ENCODE measurements at regions not wholly inside any gene's neighbourhood (a gene's known extent, or its start where the extent isn't known, plus 50 kb on each side); places are given as distances from the start of the nearest gene placed in this dataset.

DNA sequence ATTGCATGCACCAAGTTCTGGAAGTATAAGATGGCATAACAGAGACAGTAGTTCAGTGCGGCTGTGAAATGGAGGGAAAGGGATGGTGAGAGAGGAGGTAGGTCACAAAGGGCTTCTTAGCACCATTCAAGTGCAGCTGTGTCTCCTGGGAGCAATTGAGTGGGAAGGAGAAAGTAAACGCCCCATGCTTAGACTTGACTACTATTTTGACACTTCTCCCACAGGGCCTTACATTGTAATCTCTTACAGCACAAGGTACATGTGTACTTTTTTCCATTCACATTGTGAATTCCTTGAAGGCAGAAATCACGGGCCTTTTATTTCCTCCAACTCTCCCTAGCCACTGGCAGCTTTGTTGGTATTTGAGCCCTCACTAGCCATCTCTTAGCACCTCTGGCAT lies 239.6 kb upstream of the FOXD3 start:
- Histone ChIP-seq H3K4me3 (no peak overlapping the region), H3K27ac (no peak overlapping the region), H3K36me3 (replicated peaks in 1 of 2; ENCODE audit: insufficient read depth in 1 of 2, low read depth in 2 of 2) (no peaks in the 10 kb centered on the region), H3K9me3 (no peaks in the 10 kb centered on the region), H3K4me1 (no peaks in the 10 kb centered on the region), H3K27me3 (no peaks in the 10 kb centered on the region)
- DNase-seq (no peak), ATAC-seq (no peak)
- TF ChIP-seq POLR2A (IDR thresholded peaks at IDR 0.05) = no peak
- TF ChIP-seq, protein P1, sequence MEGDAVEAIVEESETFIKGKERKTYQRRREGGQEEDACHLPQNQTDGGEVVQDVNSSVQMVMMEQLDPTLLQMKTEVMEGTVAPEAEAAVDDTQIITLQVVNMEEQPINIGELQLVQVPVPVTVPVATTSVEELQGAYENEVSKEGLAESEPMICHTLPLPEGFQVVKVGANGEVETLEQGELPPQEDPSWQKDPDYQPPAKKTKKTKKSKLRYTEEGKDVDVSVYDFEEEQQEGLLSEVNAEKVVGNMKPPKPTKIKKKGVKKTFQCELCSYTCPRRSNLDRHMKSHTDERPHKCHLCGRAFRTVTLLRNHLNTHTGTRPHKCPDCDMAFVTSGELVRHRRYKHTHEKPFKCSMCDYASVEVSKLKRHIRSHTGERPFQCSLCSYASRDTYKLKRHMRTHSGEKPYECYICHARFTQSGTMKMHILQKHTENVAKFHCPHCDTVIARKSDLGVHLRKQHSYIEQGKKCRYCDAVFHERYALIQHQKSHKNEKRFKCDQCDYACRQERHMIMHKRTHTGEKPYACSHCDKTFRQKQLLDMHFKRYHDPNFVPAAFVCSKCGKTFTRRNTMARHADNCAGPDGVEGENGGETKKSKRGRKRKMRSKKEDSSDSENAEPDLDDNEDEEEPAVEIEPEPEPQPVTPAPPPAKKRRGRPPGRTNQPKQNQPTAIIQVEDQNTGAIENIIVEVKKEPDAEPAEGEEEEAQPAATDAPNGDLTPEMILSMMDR (IDR thresholded peaks at IDR 0.05) = no peak
- WGBS, 2 donors = 55 to 60% methylated on average over 3 of the region's 3 CpGs
- intact Hi-C loops (cut with DNase I) = no loop called here

DNA sequence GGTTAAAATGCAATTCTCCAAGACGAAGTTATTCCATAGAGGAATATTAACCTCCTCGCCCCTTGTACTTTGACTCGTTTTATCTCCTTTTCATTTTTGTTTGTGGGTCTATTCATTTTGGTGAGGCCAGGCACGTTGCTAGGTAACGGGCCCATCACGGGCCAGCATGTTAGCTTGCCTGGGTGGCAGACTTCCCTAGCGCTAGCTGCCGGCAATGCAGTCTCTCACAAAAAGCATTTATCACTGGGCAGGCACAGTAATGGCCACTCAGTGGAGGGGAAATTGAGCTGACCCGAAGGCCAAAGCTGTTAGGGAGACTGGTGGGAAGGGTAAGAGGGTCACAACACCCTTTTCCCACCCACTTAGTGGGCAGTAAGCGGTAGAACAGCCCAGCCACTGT lies 234.4 kb upstream of the FOXD3 start:
- TF ChIP-seq, protein P1 (IDR thresholded peaks at IDR 0.05) = no peak
- no peak for TF ChIP-seq POLR2A (IDR thresholded peaks at IDR 0.05)
- no peaks in the 10 kb centered on the region for H3K4me1 ChIP-seq
- WGBS, 2 donors = 39 to 42% methylated on average over 10 of the region's 10 CpGs
- H3K4me3 ChIP-seq = no peak overlapping the region
- no peak overlapping the region for H3K27ac ChIP-seq
- ATAC-seq (no peak), DNase-seq (peak in 1 of 4 donors; percentile 6)
- peaks cover 0 to 5% of the 10 kb centered on the region in 2 donors for H3K27me3 ChIP-seq
- intact Hi-C loops (cut with DNase I) = no loop called here
- no peaks in the 10 kb centered on the region for H3K9me3 ChIP-seq
- H3K36me3 ChIP-seq (replicated peaks in 1 of 2; ENCODE audit: insufficient read depth in 1 of 2, low read depth in 2 of 2) = no peaks in the 10 kb centered on the region

DNA sequence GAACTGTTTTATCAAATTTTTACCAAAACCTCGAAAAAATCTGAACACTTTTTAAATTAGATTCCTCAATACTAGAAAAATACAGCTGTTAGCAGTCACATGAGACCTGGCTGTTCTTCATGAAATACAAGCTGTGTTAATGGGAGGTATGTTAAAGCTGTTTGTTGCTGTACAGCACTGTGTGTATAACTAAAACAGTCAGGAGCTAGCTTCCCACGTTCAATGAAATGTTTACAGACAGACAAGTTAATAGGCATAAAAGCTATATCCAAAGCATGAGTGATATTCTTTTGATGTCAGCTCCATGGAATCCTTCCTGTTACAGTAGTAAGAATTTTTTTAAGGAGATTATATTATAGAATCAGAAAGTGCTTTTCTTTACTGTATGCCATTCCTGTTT lies 223.2 kb upstream of the FOXD3 start:
- Histone ChIP-seq H3K9me3 (no peaks in the 10 kb centered on the region), H3K4me3 (no peak overlapping the region), H3K27me3 (no peaks in the 10 kb centered on the region), H3K4me1 (no peaks in the 10 kb centered on the region), H3K36me3 (replicated peaks in 1 of 2; ENCODE audit: insufficient read depth in 1 of 2, low read depth in 2 of 2) (no peaks in the 10 kb centered on the region), H3K27ac (no peak overlapping the region)
- 15 to 20% methylated on average over 2 of the region's 2 CpGs for WGBS, 2 donors
- TF ChIP-seq, protein P1 (IDR thresholded peaks at IDR 0.05) = no peak
- no peak for TF ChIP-seq POLR2A (IDR thresholded peaks at IDR 0.05)
- ATAC-seq = no peak
- intact Hi-C loops (cut with DNase I) = no loop called here
- no peak for DNase-seq

DNA sequence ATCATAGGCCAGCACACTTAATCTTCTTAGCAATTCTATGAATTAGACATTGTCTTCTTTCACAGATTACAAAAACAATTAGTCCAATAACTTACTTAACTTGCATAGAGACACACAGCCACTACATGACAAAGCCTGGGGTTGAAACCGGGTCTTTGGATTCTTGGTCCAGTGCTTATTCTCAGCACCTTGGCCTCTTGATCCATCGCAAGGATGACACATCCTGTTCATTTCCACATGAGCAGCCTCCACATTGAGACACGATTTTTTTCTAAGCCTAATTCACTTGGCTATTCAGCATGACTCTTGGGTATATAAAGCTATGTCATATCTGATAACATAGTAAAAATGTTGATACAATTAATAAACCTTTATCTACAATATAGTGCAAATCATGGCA lies 221.0 kb upstream of the FOXD3 start:
- 79 to 85% methylated on average over 3 of the region's 3 CpGs for WGBS, 2 donors
- no peak overlapping the region for H3K27ac ChIP-seq
- no peaks in the 10 kb centered on the region for H3K9me3 ChIP-seq
- H3K27me3 ChIP-seq = no peaks in the 10 kb centered on the region
- ATAC-seq = no peak
- intact Hi-C loops (cut with DNase I) = no loop called here
- DNase-seq = no peak
- H3K36me3 ChIP-seq (replicated peaks in 1 of 2; ENCODE audit: insufficient read depth in 1 of 2, low read depth in 2 of 2) = no peaks in the 10 kb centered on the region
- no peak for TF ChIP-seq POLR2A (IDR thresholded peaks at IDR 0.05)
- TF ChIP-seq, protein P1 (IDR thresholded peaks at IDR 0.05) = no peak
- no peak overlapping the region for H3K4me3 ChIP-seq
- H3K4me1 ChIP-seq = no peaks in the 10 kb centered on the region

DNA sequence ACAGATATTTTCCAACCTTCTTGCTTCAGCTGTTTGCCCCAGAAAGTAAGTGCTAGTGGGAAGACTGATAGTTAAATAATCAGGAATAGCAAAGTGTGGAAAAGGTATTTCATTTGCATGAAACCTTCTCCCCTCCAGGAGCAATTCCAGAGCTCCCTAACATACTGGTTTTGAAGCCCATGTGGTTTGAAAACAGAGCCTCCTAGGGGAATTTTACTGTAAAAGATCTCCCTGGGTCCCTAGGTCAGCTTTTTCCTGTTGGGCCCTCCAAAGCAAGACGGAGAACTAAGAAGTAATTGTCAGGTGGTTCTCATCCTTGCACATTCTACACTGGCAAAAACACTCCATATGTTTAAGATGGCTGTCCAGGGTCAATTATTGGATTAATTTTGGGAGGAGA lies 218.7 kb upstream of the FOXD3 start:
- 57 to 76% methylated on average over 1 of the region's 1 CpG for WGBS, 2 donors
- H3K9me3 ChIP-seq = no peaks in the 10 kb centered on the region
- H3K4me3 ChIP-seq = no peak overlapping the region
- intact Hi-C loops (cut with DNase I) = no loop called here
- ATAC-seq (no peak), DNase-seq (no peak)
- no peaks in the 10 kb centered on the region for H3K36me3 ChIP-seq (replicated peaks in 1 of 2; ENCODE audit: insufficient read depth in 1 of 2, low read depth in 2 of 2)
- no peak overlapping the region for H3K27ac ChIP-seq
- TF ChIP-seq, protein P1 (IDR thresholded peaks at IDR 0.05) = no peak
- no peak for TF ChIP-seq POLR2A (IDR thresholded peaks at IDR 0.05)
- H3K4me1 ChIP-seq = no peaks in the 10 kb centered on the region
- no peaks in the 10 kb centered on the region for H3K27me3 ChIP-seq

Measured in body of pancreas (tissue), 4 donors.